Stimulated activated CD4-positive, alpha-beta T cell treated with anti-CD3 and anti-CD28 coated beads, Interleukin-4, amount 100 ng/mL, for 4 hours (primary cell): ENCODE measurements at regions not wholly inside any gene's neighbourhood (a gene's known extent, or its start where the extent isn't known, plus 50 kb on each side); places are given as distances from the start of the nearest gene placed in this dataset.
"Not testable (repeated sequence)": the region's sequence is repeated elsewhere in the genome, so short reads cannot be mapped to it uniquely, and the experiment has no call there.

Experiments used
- DNase-seq, 2 experiments: peaks; one replicate each; pipeline ENCODE4 v3.0.0-alpha.2; 2020

DNA sequence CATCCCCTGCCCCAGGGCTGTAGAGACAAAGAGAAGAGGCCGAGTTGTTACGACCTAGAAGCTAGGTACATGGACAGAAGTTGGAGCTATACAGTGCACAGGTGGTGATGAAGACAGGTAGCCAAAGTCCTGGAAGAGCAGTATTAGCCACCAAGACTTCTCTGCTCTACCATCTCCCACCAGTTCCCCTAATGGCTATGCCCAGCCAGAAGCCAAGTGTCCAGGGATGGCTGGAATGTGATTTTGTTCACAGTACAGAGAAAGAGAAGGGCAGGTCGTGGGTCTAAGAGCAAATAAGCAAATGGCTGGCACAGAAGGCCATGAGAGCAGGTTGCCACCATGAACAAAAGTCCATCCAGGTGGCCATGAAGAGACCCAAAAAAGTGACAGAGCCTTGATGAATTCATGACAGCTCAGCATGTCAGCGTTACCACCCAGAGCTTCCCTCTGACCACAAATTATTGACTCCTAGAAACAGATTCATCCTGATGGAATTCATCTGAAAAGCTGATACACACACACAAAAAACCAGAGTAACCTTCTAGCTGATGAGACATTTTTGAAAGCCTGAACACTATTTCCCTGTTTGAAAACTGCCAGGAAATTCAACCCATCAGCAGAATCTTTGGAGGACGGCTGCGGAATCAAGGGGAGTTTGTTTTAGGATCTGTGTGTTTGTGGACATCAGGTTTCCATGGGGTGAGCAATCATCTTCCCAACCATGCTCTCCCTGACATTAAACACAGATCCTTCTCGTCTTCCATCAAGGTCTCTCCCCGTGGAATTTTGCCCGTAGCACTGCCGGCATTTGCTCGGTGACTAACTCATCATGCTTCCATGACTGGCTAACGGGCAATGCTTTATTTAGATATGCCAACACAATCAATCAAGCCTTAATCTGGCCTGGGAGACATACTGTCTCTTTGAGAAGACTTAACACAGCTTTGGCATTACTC, 906.7 kb upstream of the AUTS2 start:
- DNase-seq = no peak

DNA sequence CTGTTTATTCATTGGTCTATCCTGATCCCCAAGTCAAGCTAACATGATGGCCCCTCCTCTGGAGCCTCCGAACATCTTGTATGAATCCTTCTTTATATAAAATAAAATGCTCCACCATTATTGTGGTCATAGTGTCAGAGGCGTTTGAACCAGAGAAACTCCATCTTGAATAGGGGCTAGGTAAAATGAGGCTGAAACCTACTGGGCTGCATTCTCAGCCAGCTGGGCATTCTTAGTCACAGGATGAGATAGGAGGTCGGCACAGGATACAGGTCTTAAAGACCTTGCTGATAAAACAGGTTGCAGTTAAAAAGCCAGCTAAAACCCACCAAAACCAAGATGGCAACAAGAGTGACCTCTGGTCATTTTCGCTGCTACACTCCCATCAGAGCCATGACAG, 905.8 kb upstream of the AUTS2 start:
- DNase-seq = no peak

DNA sequence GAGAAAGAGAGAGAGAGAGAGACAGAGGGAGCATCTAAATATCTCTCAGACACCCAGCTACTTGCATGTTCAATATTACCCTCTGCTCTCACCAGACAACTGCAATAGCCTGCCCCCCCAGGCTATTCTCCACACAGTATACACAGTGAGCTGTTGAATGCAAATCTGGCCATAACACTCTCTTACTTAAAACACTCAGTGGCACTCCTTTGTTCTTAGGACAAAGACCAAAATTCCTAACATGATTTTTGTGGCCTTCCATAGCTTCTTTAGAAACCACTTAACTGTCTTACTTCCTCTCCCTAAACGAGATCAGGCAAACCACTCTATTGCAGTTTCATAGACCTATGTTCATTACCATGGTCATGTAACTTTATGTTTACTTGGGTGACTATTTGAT, 903.6 kb upstream of the AUTS2 start:
- no peak for DNase-seq

DNA sequence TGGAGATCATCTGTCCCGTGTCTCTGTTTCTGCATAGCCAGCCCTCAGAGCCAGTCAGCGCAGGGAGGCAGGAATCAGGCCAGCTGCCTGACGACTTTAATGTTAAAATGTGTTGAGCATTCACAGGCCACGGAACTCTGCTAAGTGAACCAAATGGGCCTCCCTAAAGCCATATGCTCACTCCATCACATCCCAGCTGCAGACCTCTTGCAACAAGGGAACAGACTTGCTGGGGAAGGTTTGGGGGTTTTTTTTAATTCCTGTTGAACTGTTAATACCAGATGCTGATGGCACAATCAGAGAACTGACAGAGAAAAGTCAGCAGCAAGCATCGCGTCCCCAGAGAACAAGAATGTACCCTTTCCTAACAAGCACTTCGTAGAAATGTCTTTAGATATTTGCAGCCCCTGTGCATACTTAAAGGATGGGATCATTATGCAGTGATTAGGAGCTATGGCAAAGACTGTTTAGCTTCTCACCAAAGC, 900.4 kb upstream of the AUTS2 start:
- DNase-seq = no peak

DNA sequence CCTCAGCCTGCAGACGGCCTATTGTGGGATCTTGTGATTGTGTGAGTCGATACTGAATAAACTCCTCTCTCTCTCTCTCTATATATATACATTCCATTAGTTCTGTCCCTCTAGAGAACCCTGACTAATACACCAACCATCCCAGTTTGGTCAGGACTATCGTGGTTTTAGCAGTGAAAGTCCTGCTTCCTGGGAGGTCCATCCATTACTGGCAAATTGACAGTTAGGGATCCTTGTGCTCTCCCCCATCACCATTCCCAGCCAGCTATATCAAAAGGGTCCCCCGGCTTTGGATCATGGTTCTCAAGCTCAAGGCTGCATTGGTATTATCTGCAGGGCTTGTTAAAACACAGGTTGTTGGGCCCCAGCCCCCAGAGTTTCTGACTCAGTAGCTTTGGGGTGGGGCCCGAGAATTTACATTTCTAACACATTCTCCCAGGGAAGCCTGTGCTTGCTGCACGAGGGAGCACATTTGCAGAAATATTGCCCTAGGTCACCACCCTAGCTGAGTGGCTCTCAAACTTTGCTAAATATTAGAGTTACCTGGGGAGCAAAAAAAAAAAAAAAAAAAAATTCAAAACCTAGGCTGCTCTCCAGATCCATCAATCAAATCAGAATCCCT, 899.1 kb upstream of the AUTS2 start:
- DNase-seq = no peak

DNA sequence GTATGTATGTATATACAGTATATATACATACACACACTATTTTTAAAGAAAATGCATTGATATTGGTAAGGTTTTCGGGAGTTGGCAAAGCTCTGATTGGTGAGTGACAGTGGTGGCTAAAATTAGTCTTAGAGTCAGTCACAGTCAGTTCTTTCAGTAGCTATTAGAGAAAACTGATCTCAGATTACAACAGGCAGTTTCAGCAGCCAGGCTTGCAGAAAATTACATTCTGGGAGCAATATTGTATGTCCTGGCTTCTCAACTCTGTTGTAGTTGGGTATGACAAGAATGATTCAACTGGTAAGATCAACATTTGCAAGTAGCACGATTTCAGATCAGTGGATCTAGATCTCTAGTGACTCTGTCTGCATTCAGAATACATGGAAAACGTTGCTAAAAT, 897.9 kb upstream of the AUTS2 start:
- no peak for DNase-seq

DNA sequence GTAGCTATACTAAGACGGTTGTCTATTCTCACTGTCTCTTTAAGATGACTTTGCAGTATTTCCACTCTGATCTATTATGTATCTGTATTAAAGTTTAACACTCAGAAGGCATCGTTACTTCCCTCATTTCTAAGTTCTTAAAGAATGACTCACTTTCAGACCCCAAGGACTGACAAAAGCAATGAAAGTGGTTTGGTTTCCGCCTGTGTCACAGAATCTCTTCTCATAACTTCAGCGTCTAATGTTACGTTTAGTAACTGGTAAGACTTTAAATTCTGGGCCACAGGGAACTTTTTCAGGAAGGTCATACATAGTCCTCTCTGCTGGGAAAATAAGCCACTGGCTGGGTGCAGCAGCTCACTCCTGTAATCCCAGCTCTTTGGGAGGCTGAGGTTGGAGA, 892.0 kb upstream of the AUTS2 start:
- DNase-seq = no peak

DNA sequence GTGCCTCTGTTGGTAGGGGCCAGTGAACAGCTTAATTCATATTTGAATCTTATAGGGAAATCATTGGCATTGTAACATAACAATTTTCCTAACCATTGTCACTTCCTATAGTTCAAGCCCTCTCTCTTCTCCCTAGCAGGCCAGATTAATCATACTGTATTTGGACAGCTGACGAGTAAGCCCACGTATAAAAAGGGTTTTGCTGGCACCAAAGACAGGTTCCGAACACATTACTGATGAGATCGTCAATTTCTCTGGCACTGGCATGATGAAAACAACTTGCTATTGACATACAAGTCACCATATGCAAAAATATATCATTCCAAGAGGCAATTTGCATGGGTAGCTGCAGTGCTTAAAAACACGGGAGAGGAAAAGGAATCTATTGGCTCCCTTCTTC, 891.1 kb upstream of the AUTS2 start:
- no peak for DNase-seq

DNA sequence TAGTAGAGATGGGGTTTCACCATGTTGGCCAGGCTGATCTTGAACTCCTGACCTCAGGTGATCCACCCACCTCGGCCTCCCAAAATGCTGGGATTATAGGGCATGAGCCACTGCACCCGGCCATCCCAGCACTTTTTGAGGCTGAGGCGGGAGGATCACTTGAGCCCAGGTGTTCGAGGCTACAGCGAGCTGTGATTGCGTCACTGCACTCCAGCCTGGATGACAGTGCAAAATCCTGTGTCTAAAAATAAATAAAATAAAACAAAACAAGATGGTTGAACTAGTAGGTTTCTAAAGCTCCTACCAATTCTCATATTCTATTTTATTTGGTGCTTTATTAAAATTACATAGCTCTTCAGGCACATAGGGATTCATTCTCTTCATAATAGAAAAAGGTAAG, 890.3 kb upstream of the AUTS2 start:
- DNase-seq = no peak

DNA sequence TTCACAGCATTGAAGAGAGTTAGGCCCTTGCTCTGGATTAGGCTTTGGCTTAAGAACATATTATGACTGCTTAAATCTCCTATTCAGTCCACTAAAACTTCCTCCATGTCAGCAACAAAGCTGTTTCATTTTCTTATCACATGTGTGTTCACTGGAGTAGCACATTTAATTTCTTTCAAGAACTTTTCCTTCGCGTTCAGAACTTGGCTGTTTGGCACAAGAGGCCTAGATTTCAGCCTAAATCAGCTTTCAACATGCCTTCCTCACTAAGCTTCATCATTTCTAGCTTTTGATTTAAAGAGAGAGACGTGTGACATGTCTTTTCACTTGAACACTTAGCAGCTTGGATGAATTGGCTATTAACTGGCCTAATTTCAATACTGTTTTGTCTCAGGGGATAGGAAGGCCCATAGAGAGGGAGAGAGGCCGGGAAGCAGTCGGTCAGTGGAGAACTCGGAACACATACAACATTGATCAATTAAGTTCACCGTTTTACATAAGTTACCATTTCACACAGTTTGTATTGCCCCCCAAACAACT, 885.2 kb upstream of the AUTS2 start:
- DNase-seq = no peak

DNA sequence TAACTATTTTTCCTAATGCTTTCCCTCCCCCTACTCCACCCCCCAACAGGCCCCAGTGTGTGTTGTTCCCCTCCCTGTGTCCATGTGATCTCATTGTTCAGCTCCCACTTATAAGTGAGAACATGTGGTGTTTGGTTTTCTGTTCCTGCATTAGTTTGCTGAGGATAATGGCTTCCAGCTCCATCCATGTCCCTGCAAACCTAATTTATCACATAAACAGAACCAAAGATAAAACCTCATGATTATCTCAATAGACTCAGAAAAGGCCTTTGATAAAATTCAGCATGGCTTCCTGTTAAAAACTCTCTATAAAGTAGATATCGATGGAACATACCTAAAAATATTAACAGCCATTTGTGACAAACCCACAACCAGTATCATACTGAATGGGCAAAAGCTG, 884.1 kb upstream of the AUTS2 start:
- DNase-seq = not testable (repeated sequence)

DNA sequence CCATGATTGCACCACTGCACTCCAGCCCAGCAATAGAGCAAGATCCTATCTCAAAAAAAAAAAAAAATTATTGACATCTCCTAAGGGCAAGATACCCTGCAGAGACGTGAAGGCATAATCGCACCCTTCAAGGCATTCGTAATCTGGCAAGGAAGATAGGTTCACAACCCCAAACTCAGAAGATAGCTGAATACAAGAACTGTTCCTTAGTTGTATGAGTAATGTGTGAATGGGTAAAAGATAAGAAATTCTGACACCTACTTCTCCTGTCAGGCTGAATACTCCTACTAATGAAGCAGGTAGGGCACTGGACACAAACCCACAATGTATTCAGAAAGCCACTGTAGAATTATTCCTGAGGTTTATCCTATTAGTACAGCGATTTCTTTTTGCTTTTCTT, 882.4 kb upstream of the AUTS2 start:
- no peak for DNase-seq

DNA sequence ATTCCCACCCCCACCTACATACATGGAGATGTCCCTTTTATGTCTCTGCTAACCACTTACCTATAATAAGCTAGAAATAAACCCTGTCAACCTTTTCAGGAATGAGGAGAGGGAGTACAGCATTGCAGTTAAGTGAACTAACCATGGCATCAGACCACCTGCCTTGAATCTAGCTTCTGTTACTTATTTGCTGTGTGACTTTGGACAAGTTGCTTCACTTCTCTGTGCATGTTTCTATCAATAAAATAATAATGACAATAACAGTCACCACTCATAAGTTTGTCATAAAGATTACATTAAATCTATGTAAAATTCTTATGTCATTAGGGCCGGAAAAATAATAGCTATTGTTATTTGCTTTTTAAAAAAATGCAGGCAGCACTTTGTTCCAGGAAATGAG, 881.1 kb upstream of the AUTS2 start:
- no peak for DNase-seq

DNA sequence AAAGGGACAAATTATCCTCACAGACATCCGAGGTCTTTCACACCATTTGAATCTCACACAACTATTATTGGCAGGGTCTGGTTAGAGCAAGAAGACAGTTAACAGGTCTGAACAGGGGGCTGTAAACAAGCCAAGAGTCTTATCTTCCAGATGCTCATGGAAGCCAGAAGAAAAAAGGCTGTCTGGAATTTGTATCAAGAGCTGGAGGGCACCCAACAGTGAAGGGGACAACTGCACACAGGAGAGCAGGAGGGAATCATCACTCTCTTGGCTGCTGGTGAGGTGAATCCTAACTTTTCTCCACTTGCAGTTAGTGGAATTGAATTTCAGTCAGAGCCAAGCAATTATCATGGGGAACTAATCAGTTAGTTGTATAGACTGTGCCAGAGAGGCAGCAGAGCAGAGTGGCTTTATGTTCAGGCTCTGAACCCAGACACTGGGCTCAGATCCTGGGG, 880.2 kb upstream of the AUTS2 start:
- no peak for DNase-seq

DNA sequence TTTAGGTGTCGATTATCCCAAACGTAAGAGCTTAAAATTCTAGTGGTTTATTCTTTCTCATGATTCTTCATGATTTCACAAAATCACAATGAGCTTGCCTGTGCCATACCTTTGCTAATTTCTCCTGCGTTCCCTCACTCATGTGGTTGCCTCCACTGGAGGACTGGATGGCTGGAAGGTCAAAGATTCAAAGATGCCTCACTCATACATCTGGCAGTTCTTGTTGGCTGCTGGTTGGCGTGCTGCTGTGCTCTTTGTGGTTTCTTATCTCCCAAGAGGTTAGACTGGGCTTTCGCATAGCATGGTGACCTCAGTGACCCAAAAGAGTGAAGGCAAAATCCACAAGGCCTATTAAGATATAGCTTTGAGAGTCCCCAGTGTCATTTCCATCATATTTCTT, 877.6 kb upstream of the AUTS2 start:
- DNase-seq = no peak

DNA sequence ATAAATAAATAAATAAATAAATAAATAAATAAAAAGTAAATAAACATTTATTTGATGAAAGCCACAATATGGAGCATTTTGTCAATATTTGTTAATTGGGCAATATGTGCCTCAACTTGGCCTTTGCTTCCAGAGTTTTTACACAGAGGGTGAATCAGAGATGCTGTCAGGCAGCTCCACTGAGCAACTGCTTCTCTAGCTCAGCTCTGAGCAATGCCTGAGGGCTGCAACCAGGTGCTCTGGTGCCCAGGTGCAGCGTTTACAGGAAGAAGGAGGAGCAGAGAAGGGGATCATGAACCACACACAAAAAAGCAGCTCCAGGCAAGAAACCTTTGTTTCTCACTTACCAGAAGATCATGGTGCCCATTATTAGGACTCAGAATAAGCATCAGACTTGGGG, 876.2 kb upstream of the AUTS2 start:
- DNase-seq = no peak

DNA sequence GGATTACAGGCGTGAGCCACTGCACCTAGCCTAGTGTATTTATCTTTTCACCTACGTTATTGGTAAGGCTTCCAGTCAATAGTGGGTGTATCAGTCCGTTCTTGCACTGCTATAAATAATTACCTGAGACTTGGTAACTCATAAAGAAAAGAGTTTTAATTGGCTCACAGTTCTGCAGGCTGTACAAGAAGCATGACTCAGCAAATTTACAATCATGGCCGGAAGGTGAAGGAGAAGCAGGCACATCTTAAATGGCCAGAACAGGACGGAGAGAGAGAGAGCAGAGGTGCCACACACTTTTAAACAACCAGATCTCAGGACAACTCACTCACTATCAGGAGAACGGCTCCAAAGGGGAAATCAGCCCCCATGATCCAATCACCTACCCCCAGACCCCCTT, 873.3 kb upstream of the AUTS2 start:
- no peak for DNase-seq

DNA sequence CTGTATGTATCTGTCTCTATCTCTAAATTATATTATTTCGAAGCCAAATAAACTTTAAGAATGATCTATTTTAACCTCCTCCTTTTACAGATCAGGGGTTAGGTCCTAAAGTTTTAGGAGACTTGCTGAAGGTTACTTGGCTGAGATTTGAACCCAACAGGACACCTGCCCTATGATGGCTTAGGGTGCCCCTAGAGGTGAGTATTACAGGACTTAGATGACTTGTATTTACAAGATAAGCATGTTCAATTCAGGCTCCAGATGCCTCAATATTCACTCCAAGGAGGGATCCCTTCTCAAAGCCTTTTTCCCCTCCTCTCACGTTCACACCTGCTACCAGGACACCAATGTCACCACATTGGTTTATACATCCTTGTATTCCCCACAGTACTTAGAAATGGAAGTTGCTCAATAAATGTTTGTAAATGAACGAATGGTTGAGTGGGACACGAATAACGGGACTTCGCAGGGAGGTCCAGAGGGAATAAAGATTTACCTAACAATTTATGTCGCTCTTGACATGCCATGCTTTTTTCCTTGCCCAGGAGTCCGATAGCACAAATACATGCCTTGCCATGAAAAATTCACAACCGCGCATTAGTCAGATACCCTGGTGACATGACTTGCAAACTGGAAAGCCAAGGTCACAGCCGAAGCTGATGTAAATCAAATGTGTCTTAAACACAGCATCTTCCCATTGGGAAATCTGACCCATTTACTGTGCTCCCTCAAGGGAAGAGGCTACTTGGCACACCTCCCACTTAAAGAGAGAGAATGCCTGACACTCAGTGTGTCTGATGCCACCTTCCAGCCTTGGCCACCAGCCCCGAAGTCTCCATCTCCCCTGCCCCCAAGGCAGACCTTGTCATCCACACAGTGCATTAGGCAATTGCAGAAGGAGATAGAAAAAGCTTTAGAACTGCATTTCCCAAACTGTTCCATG, 872.2 kb upstream of the AUTS2 start:
- no peak for DNase-seq

DNA sequence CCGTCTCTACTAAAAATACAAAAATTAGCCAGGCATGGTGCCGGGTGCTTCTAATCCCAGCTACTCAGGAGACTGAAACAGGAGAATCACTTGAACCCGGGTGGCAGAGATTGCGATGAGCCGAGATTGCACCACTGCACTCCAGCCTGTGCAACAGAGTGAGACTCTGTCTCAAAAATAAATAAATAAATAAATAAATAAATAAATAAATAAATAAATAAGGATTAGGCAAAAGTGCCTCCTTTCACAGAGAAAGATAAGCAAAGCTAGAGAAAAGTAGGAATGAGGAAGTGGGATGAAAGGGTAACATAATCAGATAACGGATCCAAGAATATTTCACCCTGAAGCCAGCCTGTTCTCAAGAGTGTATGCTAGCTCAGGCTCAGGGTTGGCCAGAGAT, 869.6 kb upstream of the AUTS2 start:
- not testable (repeated sequence) for DNase-seq

DNA sequence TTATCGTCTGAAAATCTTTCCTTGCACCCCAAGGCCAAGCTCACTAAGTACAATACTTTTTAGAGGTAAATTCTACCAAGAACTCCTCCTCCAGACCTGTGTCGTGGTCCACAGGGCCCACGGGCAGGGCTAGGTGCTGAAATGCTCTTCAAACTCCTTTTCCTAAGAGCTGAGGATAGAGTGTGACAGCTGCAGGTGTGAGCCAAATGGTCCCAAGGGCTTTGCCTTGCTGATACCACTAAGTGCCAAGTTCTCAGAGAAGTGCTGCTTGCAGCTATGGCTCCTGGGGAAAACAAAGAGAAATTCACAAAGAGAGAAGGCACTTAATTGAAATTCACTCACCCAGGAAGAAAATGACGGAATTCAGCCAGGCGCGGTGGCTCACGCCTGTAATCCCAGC, 868.9 kb upstream of the AUTS2 start:
- DNase-seq = no peak

DNA sequence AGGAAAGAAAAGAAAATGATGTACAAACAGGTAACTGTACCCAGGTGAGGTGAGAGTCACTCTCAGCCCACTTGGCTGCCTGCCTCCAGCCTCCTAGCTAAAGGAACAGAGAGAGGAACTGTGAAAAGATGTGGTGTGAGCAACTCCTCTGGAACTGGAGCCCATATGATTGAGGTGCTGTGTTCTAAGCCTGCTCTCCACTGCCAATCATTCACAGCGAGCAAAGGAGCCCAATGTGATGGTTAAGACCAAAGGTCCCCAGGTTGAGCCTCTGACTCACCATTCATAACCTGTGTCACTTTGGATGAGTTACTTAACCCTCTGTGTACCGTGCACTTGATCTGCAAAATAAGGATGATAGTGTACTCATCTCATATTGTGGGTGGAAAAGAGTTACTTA, 868.1 kb upstream of the AUTS2 start:
- no peak for DNase-seq

DNA sequence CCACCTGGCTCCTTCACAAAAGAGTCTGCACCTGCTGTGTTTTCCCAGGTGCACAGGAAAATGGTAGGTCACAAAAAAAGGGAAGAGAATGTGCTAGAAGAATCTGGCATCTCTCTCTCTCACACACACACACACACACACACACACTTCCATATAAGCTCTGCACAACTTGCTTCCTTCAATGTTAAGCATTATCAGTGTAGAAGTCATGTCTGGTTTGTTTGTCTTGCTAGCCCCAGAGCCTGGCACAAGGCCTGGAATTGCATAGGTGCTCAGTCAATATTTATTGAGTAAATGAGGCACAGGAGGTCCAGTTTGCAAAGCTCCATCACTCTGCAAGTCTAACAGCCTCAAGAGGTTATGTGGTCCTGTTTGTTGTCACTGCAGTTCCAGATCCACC, 867.3 kb upstream of the AUTS2 start:
- no peak for DNase-seq
